GM12878 (cell line): ENCODE measurements at regions not wholly inside any gene's neighbourhood (a gene's known extent, or its start where the extent isn't known, plus 50 kb on each side); places are given as distances from the start of the nearest gene placed in this dataset.

Experiments
- ATAC-seq: fragments of 200-7000 bp; cut with Tn5 transposase; 3 replicates; pipeline ENCODE4 v1.9.1; 2020; ENCODE audit warnings: mild to moderate bottlenecking, moderate library complexity
- BruUV-seq: library from RNA; stranded (reverse); fragments of 400-500 nt; replicated peaks from 2 replicates; lab custom pipeline; 2021; lab: Mats Ljungman, UMichigan
- CTCF ChIA-PET: fragments of 300-600 bp; sonication (Branson Sonifier 250); formaldehyde crosslinking; extraction: SDS; loops from one replicate; lab custom pipeline; 2021; ENCODE audit warnings: inconsistent platforms; lab: Yijun Ruan, JAX
- POLR2A ChIA-PET: fragments of 350-600 bp; formaldehyde crosslinking; extraction: SDS; loops from one replicate; lab custom pipeline; 2021; ENCODE audit warnings: inconsistent platforms; lab: Charles Lee
- RAD21 ChIA-PET: fragments of 300-600 bp; sonication (Branson Sonifier 250); formaldehyde crosslinking; loops from one replicate; lab custom pipeline; 2023; ENCODE audit warnings: antibody characterized with exemption; ENCODE audit not compliant: unreplicated experiment; lab: Charles Lee
- SMC1A ChIA-PET: fragments of 300-600 bp; sonication (Branson Sonifier 250); formaldehyde crosslinking; loops from one replicate; lab custom pipeline; 2023; ENCODE audit not compliant: unreplicated experiment, uncharacterized antibody; lab: Charles Lee
- DNase-seq: peaks from one replicate; pipeline ENCODE4 v3.0.0-alpha.2; 2011; ENCODE audit warnings: low read depth, low spot score
- FAIRE-seq: peaks from 3 replicates; lab custom pipeline; 2011; peaks lifted over from hg19 to GRCh38; lab: Jason Lieb, UNC
- H2AFZ ChIP-seq: 2 replicates; pipeline ENCODE4 v1.6.0; 2011; ENCODE audit warnings: low read depth, low read length, control low read depth; ENCODE audit not compliant: control insufficient read depth
- H3K27ac ChIP-seq: 2 replicates; pipeline ENCODE4 v1.5.1; 2011; ENCODE audit warnings: control low read depth; ENCODE audit not compliant: control insufficient read depth, insufficient read depth
- H3K27me3 ChIP-seq, 2 experiments: replicated peaks in 1 of 2; 2 replicates each; pipeline versions ENCODE4 v1.6.0 to v1.6.1; 2011; ENCODE audit warnings: low read length in 1 of 2; ENCODE audit not compliant: control insufficient read depth in 2 of 2, insufficient read depth in 2 of 2
- H3K36me3 ChIP-seq, 2 experiments: 2 replicates each; pipeline ENCODE4 v1.5.1; 2011; ENCODE audit warnings: low read length in 1 of 2; ENCODE audit not compliant: control insufficient read depth in 2 of 2, insufficient read depth in 2 of 2
- H3K4me1 ChIP-seq: 2 replicates; pipeline ENCODE4 v1.6.1; 2011; ENCODE audit warnings: mild to moderate bottlenecking, low read length, moderate library complexity, mixed read lengths; ENCODE audit not compliant: control insufficient read depth, insufficient read depth
- H3K4me2 ChIP-seq: 2 replicates; pipeline ENCODE4 v1.6.0; 2011; ENCODE audit warnings: control low read depth; ENCODE audit not compliant: control insufficient read depth, insufficient read depth
- H3K4me3 ChIP-seq: fragments of 200-600 bp; sonication (generic); 2 replicates; pipeline ENCODE4 v1.5.1; 2016
- H3K79me2 ChIP-seq: 2 replicates; pipeline ENCODE4 v1.6.0; 2011; ENCODE audit warnings: low read length; ENCODE audit not compliant: control insufficient read depth, insufficient read depth
- H3K9ac ChIP-seq: 2 replicates; pipeline ENCODE4 v1.8.0; 2011; ENCODE audit warnings: low read length, control low read depth, mixed read lengths; ENCODE audit not compliant: control insufficient read depth, insufficient read depth
- H3K9me3 ChIP-seq: replicated peaks from 3 replicates; pipeline ENCODE4 v1.5.1; 2011; ENCODE audit warnings: mild to moderate bottlenecking, low read length; ENCODE audit not compliant: control insufficient read depth, insufficient read depth
- H4K20me1 ChIP-seq: 2 replicates; pipeline ENCODE4 v1.6.0; 2011; ENCODE audit not compliant: control insufficient read depth, insufficient read depth
- ATF3 ChIP-seq: IDR thresholded peaks from 2 replicates; pipeline ENCODE4 v1.6.1; 2011; ENCODE audit warnings: low read depth, mild to moderate bottlenecking, low read length, moderate library complexity, borderline replicate concordance; ENCODE audit errors: extremely low read depth
- BCLAF1 ChIP-seq: fragments of 450-650 bp; IDR thresholded peaks from 2 replicates; pipeline ENCODE4 v1.6.1; 2017; ENCODE audit warnings: antibody characterized with exemption, mild to moderate bottlenecking, moderate library complexity
- EED ChIP-seq: sonication (generic); IDR thresholded peaks from 2 replicates; pipeline ENCODE4 v1.6.1; 2016; ENCODE audit warnings: antibody characterized with exemption, low read depth
- MEF2A ChIP-seq: IDR thresholded peaks from 2 replicates; pipeline ENCODE4 v1.6.1; 2011; ENCODE audit warnings: low read depth, mild to moderate bottlenecking, low read length, moderate library complexity; ENCODE audit not compliant: insufficient read depth
- PAX5 ChIP-seq: IDR thresholded peaks from 2 replicates; pipeline ENCODE4 v1.6.1; 2011; ENCODE audit warnings: low read depth, low read length, borderline replicate concordance
- RB1 ChIP-seq: fragments of 450-650 bp; formaldehyde crosslinking; IDR thresholded peaks from 2 replicates; pipeline ENCODE4 v1.6.1; 2017; ENCODE audit warnings: mild to moderate bottlenecking, borderline replicate concordance
- REST ChIP-seq: IDR thresholded peaks from 2 replicates; pipeline ENCODE4 v1.6.1; 2012; ENCODE audit warnings: mild to moderate bottlenecking, low read depth, low read length
- SREBF2 ChIP-seq: IDR thresholded peaks from 2 replicates; pipeline ENCODE4 v1.6.1; 2012; ENCODE audit warnings: mild to moderate bottlenecking, low read length
- SUZ12 ChIP-seq: fragments of 200-600 bp; sonication (generic); IDR thresholded peaks from one replicate; pipeline ENCODE4 v1.6.1; 2018; ENCODE audit warnings: antibody characterized with exemption, mild to moderate bottlenecking; ENCODE audit not compliant: unreplicated experiment
- ZNF384 ChIP-seq: IDR thresholded peaks from 2 replicates; pipeline ENCODE4 v1.6.1; 2012; ENCODE audit warnings: low read depth, mild to moderate bottlenecking, low read length, improper control_type of control experiment, borderline replicate concordance
- ZNF592 ChIP-seq: fragments of 450-650 bp; IDR thresholded peaks from 2 replicates; pipeline ENCODE4 v1.6.1; 2017; ENCODE audit warnings: mild to moderate bottlenecking, moderate library complexity
- WGBS: methylation state at CpG from one replicate; pipeline ENCODE4 v1.1.6; 2016; ENCODE audit warnings: low lambda C conversion rate; ENCODE audit not compliant: insufficient replicate concordance, insufficient coverage; ENCODE audit errors: missing lambda C conversion rate; 5-methylcytosine and 5-hydroxymethylcytosine counted together
- in situ Hi-C: fragments of 300-500 bp; cut with MboI; formaldehyde crosslinking; loops from 9 replicates; pipeline ENCODE4 v1.14.3; 2018; ENCODE audit warnings: mixed read lengths
- intact Hi-C: fragments of 100-400 bp; cut with micrococcal nuclease; formaldehyde crosslinking; loops from one replicate; pipeline ENCODE4 v1.14.2; 2022; ENCODE audit not compliant: unreplicated experiment

- ChIA-PET POLR2A (no interaction called here), SMC1A (interaction anchor here (1.3 kb wide), 1 partner anchor 268 kb away, joined by 3 read pairs; no protein-coding TSS in a partner anchor), CTCF (interaction anchor here (0.7 to 1.5 kb wide), 4 partner anchors 8 to 270 kb away, joined by 3 to 5 read pairs (median 4); no protein-coding TSS in a partner anchor), RAD21 (interaction anchor here (0.6 to 1.5 kb wide), 5 partner anchors 9 to 654 kb away, joined by 3 to 4 read pairs (median 3); no protein-coding TSS in a partner anchor)
- no TSS peak for BruUV-seq
- in situ Hi-C loops, result no loop called here
- Histone ChIP-seq H4K20me1 (no peaks in the 10 kb centered on the region), H3K36me3 (no peaks in the 10 kb centered on the region), H3K27ac (no peak overlapping the region), H3K4me3 (no peak overlapping the region), H3K79me2 (no peaks in the 10 kb centered on the region), H3K4me2 (no peak overlapping the region), H3K9me3 (no peaks in the 10 kb centered on the region), H2AFZ (no peak overlapping the region), H3K27me3 (no peaks in the 10 kb centered on the region; a peak in 1 of 4 replicates), H3K4me1 (peaks cover 8% of the 10 kb centered on the region), H3K9ac (no peak overlapping the region)
- DNase-seq, result no peak
- no peak for FAIRE-seq
- WGBS, result 86% methylated on average over 17 of the region's 17 CpGs
- intact Hi-C loops, result no loop called here
- ATAC-seq, result no peak
- TF ChIP-seq ZNF592 (no peak), ATF3 (no peak), ZNF384 (no peak), PAX5 (no peak), RB1 (no peak), SUZ12 (no peak), EED (no peak), BCLAF1 (no peak), MEF2A (no peak), REST (no peak), SREBF2 (no peak)
Measured at GRCh38 chr2:9778471-9779316, 64.6 kb upstream of the TAF1B start.
